HG03432 (cell line): ENCODE measurements at regions not wholly inside any gene's neighbourhood (a gene's known extent, or its start where the extent isn't known, plus 50 kb on each side); places are given as distances from the start of the nearest gene placed in this dataset.

Source experiments
- ATAC-seq: cut with Tn5 transposase; IDR thresholded peaks from one replicate; pipeline ENCODE4 v1.9.1; 2021; ENCODE audit warnings: mild to moderate bottlenecking, moderate library complexity; ENCODE audit not compliant: unreplicated experiment

DNA sequence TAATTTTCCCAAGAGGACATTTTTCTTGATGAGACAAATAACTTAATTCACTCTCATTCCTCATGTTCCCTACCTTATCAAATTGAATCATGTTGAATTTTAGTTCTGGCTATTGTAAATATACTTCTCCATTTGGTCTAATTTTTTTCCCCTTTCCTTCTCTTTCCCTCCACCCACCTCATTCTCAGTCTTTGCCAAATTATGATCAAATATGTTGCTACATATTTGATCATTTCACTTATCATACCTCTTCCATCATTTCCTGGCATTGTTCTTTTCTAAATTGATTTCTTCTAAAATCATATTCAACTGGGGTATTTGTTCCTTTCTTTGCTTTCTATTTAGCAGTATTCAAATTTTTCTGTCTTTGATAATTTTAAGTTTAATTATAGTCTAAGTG is 52.3 kb downstream of the HDGFL1 start:
- no peak for ATAC-seq

DNA sequence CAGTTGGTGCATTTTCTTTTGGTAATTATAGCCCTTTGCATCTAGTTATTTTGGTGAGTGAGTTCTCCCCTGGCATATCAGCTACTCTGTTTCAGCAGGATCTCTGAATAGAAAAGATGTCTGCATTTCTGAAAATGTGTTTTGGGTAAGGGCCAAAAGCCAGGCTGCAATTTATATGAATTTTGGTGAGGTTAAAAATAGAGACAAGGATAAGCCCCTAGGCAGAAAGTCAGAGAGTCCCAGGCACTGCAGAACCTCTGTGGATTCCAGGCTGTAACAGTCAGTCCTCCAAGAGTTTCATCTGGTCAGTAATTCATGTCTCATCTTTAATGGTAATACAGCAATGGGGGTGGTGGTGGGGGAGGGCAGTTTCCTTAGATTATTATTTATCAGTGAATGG is 53.0 kb downstream of the HDGFL1 start:
- no peak for ATAC-seq

DNA sequence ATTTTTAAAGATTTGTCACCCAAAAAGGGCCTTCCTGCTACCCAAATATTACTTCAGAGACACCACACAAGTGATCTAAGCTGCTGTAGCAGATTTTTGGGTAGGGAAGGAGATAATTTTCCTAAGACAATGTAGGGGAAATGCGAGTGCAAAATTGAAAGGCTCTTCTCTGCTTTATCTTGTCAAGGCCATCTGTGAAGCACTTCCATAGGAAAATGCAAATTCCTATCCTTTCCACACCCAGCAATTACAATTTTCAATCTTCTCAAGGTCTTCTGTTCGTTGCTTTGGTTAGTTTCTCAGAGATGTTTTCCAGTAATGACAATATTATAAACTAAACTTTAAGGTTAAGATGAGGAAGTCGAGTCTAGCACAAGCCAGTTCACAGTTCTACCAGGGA is 53.4 kb downstream of the HDGFL1 start:
- ATAC-seq: no peak

DNA sequence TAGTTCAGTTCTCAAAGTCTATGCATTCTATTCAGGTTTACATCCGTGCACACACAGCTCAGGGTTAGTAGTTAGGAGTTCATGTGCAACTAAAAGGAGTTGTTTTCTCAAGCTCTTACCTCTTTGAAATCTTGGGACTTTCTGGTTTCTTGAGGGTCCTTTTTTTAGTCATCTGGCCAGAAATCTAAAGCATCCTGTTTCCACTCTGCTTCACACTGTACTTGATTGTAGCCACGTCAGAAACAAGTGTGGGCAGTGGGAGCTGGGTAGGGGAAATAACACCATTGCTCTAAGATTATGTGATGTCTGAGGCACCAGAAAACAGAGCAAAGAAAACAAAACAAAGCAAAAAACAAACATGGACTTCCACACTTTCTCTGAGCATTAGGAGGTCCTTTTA is 58.3 kb downstream of the HDGFL1 start:
- no peak for ATAC-seq

DNA sequence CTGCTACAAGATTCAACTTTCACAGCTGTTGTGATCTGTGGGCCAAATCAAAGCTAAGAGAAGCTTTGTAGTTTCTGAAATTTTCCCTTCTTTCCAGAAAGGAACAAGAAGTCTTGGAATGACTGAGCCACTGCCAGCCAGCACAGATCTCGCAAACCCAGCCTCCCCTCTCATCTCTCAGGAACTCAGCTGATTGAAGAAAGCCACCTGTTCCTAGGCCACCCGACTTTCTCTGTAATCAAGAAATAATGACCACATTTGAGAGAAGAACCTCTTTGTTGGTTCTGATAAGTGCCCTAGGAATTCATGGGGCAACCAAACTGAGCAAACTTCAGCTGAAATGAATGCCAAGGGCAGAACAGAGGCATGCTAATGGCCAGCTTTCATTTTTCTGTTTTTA is 61.7 kb downstream of the HDGFL1 start:
- ATAC-seq: no peak

DNA sequence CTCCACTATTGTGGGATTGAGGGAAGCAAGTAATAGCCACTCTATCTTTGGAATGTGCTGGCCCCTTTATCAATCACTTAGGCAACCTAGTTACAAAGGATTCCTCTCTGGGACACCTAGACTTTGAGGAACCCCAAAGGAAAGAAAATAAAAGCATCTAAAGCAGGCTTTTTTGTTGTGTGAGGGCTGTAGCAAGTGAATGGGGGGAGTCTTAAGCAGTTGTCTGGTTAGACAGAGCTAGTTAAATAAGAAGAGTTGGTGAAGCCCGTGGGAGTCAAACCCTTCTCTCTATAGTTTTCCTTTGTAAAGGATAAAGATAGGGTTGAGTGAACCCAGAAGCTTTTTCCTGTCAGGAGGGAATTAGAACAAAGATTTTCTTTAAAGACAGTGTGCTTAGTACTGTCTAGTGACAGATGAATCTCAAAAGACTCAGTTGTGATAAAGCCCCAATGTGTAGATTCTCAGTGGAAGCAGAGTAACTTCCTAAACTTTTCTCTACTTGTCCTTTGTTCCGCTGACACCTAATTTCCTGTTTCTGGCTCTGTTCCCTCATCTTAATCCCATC is 63.3 kb downstream of the HDGFL1 start:
- ATAC-seq: no peak

DNA sequence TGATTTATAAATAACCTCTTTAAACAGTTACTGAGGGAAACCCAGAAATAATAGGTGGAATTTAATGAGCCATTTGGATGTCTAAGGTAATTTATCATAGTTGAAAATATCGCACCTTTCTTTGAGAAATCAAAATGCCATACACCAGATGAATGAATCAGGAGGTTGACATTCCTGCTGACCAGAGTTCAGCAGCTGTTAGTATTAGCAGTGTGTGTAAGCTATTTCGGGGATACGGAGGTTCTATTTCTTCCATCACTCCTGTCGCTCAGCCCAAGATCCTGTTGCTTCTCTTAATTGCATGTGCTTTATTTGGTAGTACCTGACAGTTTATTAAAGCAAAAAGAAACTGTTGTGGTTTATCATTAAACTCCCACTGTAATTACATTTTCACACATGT is 67.1 kb downstream of the HDGFL1 start:
- ATAC-seq: no peak

DNA sequence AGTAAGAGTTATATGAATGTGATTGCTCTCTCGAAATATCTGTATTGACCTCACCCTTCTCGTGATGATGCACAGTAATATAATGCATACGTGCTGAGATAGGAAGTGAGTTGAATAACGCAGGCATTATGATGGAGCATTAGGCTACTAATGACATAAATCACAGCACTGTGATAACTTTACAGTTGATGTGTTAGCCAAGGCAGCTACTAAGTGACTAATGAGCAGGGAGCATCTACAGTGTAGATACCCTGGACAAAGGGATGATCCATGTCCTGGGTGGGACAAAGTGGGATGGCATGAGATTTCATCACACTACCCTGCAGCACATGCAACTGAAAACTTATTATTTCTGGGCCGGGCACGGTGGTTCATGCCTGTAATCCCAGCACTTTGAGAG is 68.4 kb downstream of the HDGFL1 start:
- no peak for ATAC-seq

DNA sequence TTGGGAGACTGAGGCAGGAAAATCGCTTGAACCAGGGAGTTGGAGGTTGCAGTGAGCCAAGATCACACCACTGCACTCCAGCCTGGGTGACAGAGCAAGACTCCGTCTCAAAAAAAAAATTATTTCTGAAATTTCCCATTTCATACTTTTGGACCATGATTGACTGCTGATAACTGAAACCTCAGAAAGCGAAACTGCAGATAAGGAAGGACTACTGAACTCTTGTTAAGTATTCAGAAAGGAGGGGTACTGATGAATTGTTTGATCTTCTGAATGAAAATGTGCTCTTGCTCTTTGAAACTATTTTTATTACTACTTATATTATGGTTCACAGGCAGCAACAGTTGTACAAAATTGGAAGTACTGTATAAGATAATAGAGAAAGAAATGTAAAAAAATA is 69.0 kb downstream of the HDGFL1 start:
- ATAC-seq: no peak

DNA sequence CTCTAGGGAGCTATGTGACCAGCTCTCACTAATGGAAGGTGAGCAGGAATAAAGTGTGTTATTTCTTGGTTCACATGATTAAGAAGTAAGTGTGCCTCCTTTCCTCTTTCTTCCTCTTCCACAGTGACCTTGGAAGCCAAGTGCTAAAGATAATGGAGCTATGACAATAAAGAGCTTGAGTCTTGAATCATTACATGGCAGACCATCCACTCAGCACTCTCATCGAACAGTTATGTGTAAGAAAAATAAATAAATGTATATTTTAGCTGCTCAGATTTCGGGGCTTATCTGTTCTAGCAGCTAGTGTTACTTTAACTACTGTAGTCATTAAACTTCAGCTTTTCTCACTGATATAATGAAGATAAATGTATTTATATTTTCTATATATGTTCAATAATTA is 72.9 kb downstream of the HDGFL1 start:
- no peak for ATAC-seq

DNA sequence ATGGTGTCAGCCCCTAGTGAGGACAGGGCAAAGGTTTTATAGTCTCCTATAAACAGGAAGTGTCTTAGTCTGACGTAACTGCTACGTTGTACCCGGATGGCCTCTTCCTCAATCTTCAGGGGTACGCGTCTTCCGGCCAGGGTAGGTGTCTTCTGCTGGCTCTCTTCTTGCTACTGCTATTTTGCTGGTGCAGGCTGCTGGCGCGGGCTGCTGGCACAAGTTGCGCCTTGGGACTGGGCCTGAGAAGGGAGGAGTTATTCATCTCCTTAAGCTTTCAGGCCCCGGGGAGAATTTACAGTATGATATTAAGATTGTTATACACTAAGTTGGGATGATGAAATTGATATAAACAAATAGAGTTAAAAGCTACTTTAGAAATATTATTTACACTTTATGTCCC is 74.4 kb downstream of the HDGFL1 start:
- no peak for ATAC-seq

DNA sequence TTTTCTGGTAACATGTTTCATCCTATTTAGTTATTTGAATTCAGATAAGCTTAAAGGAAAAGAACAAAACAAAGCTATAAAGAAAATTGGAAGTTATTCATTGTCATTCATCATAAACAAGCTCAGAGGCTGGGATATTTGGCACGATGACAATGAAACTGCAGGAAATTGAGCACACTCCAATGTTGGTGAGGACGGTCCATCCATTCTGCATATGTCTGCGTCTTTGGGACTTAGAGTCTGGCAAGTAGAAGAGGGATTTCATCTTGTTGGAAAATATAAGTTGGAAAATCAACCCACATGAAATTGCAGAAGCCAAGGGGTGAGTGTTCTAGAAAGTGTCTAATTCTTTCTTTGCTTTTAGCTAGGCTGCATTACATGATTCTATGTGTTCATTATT is 78.4 kb downstream of the HDGFL1 start:
- ATAC-seq: no peak

DNA sequence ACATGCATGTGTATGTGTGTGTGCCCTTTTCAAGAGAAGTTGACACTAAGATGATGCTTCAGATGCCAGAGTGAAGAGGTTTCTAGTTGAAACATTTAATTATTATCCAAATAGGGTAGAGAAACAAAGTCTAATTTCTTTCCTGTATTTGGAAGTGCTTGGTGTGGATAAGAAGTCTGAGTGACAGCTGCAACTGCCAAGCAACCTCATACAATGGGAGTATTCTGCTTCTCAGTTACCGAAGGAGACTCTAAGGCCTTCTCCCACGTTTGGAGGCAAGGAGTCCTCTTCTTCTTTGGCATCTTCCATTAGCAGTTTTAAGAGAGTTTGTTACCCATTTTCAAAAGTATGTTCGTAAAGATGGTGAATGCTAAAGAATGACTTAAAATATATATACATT is 82.4 kb downstream of the HDGFL1 start:
- no peak for ATAC-seq

DNA sequence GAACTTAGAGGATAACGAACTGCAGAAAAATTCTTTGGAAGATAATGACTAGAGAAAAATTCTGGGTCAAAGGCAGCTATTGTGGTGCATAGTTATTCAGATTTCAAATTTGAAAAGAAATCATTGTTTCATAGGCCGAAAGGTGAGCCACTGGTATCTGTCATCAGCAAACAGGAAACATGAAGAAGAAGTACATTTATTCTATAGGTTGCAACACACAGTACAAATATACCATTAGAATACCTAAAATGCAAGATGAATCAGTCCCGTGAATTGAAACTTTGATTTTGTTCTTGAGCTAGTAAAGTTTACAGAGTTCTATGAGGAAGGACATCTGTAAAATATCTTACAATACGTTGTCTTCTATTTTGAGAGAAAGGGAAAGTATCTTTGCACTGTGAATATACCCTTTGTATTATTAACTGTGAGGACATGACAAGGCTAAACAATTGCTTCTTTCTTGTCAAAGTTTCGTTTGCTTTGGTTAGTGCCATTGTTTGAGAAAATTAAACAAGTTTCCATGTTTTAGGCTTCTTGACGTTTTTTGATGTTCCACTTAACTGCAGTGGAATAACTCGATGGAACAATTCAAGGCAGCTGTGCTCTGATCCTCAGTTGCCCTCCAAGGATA is 84.7 kb downstream of the HDGFL1 start:
- ATAC-seq: no peak

DNA sequence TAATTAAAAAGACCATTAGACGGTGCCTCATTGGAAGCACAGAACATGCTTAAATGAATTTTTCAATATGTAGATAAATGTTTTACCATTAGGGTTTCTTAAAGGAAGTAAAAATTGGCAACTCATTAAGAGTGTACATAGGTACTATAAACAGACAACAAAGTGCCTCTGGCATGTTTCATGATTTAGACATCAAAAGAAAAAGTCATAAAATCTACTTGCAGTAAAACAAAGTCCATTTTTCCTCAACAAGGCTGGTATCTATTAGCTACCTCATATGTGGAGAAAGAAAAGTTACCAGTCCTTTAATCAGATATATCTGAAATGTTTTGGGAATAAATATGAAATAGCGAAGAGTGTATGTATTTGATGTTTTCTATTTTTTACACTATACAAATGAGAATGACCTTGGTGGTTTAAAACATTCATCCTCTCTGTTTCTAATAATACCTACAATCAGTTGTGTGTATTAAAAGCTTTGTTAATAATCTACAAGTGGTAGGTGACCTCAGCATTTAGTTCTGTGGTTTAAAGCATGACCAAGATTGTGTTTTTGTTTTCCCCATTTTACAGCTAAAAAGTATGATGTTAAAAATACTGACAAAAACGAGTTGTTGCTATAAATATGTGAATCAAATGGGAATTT is 87.5 kb downstream of the HDGFL1 start:
- ATAC-seq: peak; percentile 77

DNA sequence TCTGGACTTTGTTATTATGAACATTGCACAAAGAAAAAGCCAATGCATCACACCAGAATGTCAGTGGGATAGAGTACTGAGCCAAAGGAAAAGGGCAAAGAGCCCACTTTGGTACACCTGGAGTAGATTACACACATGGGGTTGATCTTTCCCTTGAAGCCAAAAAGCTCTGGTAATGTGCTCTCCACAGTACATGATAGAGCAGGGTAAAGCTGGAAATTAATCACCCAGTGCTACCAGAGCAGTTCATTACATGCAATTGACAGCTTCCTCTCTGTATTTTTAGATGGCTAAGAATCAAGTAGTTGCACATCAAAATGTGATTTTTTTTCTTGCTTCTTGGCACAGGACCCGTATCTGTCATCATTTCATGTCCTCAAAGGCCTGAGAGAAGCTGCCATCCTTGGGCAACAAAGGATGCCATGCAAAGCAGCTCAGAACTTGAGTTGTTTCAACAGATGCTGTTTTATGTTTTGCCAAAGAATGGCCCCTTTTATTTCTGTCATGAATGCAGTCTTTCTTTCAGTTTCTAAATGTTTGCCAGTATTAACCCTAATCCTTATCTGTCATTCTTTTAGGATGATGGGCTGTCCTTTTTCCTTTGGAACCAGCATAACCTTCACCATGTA is 88.1 kb downstream of the HDGFL1 start:
- ATAC-seq: peak; percentile 44

DNA sequence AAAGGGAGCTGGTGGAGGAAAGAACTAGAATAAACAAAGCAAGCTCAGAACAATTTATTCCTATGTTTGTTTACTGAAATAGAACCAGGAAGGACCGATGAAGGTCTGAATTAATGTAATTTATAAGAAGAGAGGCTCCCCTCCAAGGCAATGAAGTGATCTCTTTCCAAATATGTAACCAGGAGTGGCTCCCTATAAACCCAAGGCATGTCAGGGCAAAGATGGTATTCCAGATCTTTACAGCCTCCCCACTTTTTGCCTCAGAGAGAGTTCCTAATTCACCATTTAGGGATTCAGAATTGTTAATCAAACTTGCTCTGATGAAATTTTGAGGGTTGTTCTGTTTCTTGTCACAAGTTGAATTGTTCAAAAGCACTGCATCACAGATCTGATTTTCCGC is 88.8 kb downstream of the HDGFL1 start:
- no peak for ATAC-seq

DNA sequence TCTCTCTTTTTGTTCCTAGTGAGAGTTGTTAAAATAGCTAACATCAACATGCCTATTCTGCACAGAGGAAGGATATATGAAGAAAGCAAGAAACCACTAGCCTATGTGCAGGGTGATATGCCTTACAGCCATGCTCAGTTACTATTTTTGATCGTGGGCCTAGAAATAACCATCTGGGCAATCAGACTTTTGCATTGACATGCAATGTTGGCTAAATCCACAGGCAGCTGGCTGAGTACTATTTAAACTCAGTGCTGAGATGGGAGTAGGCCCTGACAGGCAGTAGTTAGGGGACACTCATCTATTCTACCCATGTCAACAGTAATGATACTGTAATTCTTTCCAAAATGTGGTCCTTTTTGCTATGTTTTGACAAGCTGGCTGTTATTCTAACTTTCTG is 89.6 kb downstream of the HDGFL1 start:
- ATAC-seq: no peak

DNA sequence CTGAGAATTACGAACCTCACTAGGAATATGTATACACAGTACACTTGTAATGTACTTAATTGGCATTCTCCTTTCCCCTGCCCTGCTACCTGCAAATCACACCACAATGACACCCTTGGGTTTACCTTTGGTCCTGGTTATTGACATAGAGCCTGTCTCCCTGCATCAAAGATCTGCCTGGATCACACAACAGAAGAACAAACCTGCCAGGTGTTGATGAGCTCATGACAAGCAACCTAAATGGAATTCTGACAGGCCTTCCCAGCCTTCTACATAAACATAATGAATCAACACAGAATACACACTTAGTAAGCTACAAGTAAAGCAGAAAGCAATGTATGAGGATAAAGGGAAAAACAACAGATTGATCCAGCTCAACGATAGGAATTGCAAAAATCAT is 95.6 kb downstream of the HDGFL1 start:
- no peak for ATAC-seq

DNA sequence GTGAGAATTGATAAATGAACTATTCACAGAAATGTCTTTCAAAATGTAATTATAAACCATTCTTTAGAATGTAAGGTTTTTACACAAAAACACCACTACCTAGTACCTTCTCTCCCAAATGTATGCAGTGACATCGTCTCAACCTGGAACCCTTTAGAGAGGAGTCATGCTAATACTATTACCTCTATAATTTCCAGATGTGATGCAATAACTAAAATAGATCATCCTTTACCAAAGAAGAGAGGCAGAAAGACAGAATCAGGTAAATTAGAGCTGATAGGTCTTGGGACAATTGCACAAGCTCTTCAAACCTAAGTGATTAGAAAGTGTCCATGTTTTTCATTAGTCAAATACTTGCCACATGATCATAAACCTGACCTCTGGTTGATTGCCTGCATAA is 96.7 kb downstream of the HDGFL1 start:
- no peak for ATAC-seq

DNA sequence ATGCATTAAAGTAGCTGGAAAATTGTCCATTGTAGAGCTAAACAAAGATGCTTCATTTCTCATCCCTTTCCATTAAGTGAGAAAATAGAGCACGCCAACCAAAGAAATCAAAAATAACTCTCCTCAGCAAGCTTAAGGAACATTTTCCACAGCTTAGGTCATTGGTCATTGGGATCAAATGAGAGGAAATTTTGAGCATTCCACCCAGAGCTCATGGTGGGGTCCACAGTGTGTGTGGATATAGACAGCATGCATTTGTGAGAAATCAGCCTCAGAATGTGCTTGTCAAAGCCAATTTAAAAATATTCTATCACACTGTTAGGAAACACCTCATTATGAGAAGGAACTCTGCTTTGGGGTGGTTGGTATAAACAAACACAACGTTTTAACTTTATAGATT is 97.2 kb downstream of the HDGFL1 start:
- ATAC-seq: no peak

DNA sequence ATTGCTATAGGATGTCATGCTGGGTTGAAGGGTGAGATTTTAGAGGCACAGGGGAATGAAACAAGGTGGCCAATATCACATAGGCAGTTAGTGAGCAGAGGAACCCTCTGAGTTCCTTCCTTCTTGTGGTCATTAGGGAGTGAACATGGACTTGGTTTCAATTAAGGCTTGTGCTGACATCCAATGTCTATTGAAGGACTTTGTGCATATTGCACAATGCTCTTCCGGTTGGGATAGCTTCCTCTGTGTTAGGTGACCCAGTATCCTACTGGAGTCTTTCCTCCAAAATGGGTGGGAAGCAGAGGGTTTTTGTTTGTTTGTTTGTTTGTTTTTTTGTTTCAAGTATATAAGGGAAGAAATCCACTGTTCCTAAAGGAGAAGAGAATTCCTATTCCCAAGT is 98.5 kb downstream of the HDGFL1 start:
- ATAC-seq: no peak
